ENCODE measurements at regions not wholly inside any gene's neighbourhood (a gene's known extent, or its start where the extent isn't known, plus 50 kb on each side); places are given as distances from the start of the nearest gene placed in this dataset.

DNA sequence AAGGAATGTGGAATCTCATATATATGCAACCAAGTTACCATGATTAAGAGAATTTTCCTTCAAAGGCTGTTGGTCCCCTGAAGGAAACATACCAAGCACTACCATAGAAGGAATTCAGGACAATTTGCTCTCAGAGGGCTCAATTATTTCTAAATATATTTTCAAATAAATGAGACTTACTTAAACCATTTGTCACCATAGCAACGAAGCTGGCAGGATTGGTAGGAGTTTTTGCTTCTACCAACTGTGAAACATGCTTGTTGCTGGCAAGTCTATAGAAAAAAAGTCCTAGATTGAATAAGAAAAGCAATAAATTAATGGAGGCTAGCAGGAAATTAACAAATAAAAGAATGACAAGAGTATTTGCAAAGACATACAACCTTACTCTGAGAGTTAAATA, 156.9 kb upstream of the NPSR1 start:
- H3K36me3 Mint-ChIP-seq (ENCODE audit: low read depth, unreplicated experiment) = no peaks in the 10 kb centered on the region
- no peak overlapping the region for H3K4me3 ChIP-seq (ENCODE audit: insufficient read depth, low read depth, low read length)
- no peak overlapping the region for H3K27ac ChIP-seq (ENCODE audit: low read depth, low read length)
- H3K79me2 ChIP-seq (ENCODE audit: insufficient read depth, low read length) = no peaks in the 10 kb centered on the region
- H3K4me1 ChIP-seq (ENCODE audit: insufficient read depth, low read length) = no peaks in the 10 kb centered on the region
- H3K27me3 ChIP-seq (ENCODE audit: insufficient read depth, low read length) = no peaks in the 10 kb centered on the region
- no peak overlapping the region for H2AFZ ChIP-seq (ENCODE audit: low read depth, low read length)
- peaks cover 1% of the 10 kb centered on the region for H3K27me3 Mint-ChIP-seq (ENCODE audit: low read depth, unreplicated experiment)
- H3K27ac Mint-ChIP-seq (ENCODE audit: unreplicated experiment) = no peak overlapping the region
- H3K4me2 ChIP-seq (ENCODE audit: low read length) = no peak overlapping the region
- H3K4me3 Mint-ChIP-seq (ENCODE audit: unreplicated experiment) = no peak overlapping the region
- TF ChIP-seq, protein P1, sequence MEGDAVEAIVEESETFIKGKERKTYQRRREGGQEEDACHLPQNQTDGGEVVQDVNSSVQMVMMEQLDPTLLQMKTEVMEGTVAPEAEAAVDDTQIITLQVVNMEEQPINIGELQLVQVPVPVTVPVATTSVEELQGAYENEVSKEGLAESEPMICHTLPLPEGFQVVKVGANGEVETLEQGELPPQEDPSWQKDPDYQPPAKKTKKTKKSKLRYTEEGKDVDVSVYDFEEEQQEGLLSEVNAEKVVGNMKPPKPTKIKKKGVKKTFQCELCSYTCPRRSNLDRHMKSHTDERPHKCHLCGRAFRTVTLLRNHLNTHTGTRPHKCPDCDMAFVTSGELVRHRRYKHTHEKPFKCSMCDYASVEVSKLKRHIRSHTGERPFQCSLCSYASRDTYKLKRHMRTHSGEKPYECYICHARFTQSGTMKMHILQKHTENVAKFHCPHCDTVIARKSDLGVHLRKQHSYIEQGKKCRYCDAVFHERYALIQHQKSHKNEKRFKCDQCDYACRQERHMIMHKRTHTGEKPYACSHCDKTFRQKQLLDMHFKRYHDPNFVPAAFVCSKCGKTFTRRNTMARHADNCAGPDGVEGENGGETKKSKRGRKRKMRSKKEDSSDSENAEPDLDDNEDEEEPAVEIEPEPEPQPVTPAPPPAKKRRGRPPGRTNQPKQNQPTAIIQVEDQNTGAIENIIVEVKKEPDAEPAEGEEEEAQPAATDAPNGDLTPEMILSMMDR (IDR thresholded peaks at IDR 0.05; ENCODE audit: insufficient read depth, low read depth, low read length) = no peak
- TF ChIP-seq EZH2 (IDR thresholded peaks at IDR 0.05; ENCODE audit: insufficient read depth, low read length) = no peak
- no peak for FAIRE-seq
- DNase-seq (ENCODE audit: low read depth) = no peak
- peaks cover 5% of the 10 kb centered on the region for H3K9me3 ChIP-seq (ENCODE audit: insufficient read depth, low read depth, low read length)
- no peaks in the 10 kb centered on the region for H3K9me3 Mint-ChIP-seq (ENCODE audit: unreplicated experiment)
- no peaks in the 10 kb centered on the region for H3K4me1 Mint-ChIP-seq (ENCODE audit: low read depth, unreplicated experiment)
- no peak overlapping the region for H3K9ac ChIP-seq (ENCODE audit: low read length)
- no peaks in the 10 kb centered on the region for H4K20me1 ChIP-seq (ENCODE audit: insufficient read depth, low read length)
- H3K36me3 ChIP-seq (ENCODE audit: insufficient read depth, low read length) = no peaks in the 10 kb centered on the region

DNA sequence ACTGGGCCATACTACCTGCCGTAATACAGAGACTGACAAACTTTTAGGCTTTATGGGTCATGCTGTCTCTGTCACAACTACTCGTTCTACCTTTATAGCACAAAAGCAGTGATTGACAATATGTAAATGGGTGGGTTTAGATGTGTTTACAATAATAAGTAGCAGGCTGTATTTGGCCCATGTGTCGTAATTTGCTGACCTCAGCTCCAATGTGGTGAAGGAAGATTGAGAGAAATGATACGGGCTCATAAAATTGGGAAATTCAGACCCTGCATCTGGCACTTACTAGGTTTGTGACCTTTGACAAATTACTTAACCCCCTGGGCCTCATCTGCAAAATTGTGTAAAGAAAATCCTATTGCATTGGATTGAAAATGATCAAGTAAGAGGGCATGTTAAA, 150.8 kb upstream of the NPSR1 start:
- Mint-ChIP-seq H3K9me3 (ENCODE audit: unreplicated experiment) (no peaks in the 10 kb centered on the region), H3K4me3 (ENCODE audit: unreplicated experiment) (no peak overlapping the region), H3K4me1 (ENCODE audit: low read depth, unreplicated experiment) (no peaks in the 10 kb centered on the region), H3K27ac (ENCODE audit: unreplicated experiment) (no peak overlapping the region), H3K27me3 (ENCODE audit: low read depth, unreplicated experiment) (no peaks in the 10 kb centered on the region), H3K36me3 (ENCODE audit: low read depth, unreplicated experiment) (no peaks in the 10 kb centered on the region)
- Histone ChIP-seq H3K9me3 (ENCODE audit: insufficient read depth, low read depth, low read length) (peaks cover 5% of the 10 kb centered on the region), H4K20me1 (ENCODE audit: insufficient read depth, low read length) (no peaks in the 10 kb centered on the region), H3K27me3 (ENCODE audit: insufficient read depth, low read length) (no peaks in the 10 kb centered on the region), H3K4me2 (ENCODE audit: low read length) (no peak overlapping the region), H3K27ac (ENCODE audit: low read depth, low read length) (no peak overlapping the region), H3K9ac (ENCODE audit: low read length) (no peak overlapping the region), H2AFZ (ENCODE audit: low read depth, low read length) (no peak overlapping the region), H3K79me2 (ENCODE audit: insufficient read depth, low read length) (no peaks in the 10 kb centered on the region), H3K36me3 (ENCODE audit: insufficient read depth, low read length) (no peaks in the 10 kb centered on the region), H3K4me3 (ENCODE audit: insufficient read depth, low read depth, low read length) (no peak overlapping the region), H3K4me1 (ENCODE audit: insufficient read depth, low read length) (no peaks in the 10 kb centered on the region)
- DNase-seq (ENCODE audit: low read depth) = no peak
- no peak for FAIRE-seq
- no peak for TF ChIP-seq EZH2 (IDR thresholded peaks at IDR 0.05; ENCODE audit: insufficient read depth, low read length)
- TF ChIP-seq, protein P1 (IDR thresholded peaks at IDR 0.05; ENCODE audit: insufficient read depth, low read depth, low read length) = no peak

DNA sequence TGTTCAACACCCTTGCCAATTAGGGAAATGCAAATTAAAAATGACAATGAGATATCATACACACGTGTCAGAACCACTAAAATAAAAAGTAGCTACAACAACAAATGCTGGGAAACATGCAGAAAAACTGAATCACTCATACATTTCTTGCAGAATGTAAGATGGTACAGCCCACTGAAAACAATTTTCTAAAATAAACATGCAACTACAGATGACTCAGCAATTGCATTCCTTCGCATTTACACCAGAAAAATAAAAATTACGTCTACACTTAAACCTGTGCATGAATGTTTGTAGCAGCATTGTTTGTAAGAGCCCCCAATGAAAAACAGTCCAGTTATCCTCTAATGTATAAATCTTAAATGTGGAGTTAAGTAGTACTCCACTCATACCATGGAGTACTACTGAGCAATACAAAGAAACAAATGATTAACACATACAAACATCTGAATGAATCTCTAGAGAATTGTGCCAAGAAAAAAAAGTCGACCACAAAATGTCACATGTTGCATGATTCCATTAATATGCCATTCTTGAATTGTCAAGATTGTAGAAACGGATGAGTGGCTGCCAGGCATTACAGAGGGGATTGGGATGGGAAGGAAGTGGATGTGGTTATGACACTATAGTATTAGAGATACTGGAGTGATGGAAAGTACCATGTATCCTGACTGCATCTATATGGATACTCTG, 134.6 kb upstream of the NPSR1 start:
- DNase-seq (ENCODE audit: low read depth) = peak; percentile 12
- no peak overlapping the region for H3K27ac ChIP-seq (ENCODE audit: low read depth, low read length)
- H3K36me3 Mint-ChIP-seq (ENCODE audit: low read depth, unreplicated experiment) = no peaks in the 10 kb centered on the region
- no peak overlapping the region for H3K4me3 Mint-ChIP-seq (ENCODE audit: unreplicated experiment)
- H3K4me3 ChIP-seq (ENCODE audit: insufficient read depth, low read depth, low read length) = no peak overlapping the region
- TF ChIP-seq, protein P1 (IDR thresholded peaks at IDR 0.05; ENCODE audit: insufficient read depth, low read depth, low read length) = no peak
- TF ChIP-seq EZH2 (IDR thresholded peaks at IDR 0.05; ENCODE audit: insufficient read depth, low read length) = no peak
- H3K27ac Mint-ChIP-seq (ENCODE audit: unreplicated experiment) = no peak overlapping the region
- FAIRE-seq = no peak
- H3K9me3 ChIP-seq (ENCODE audit: insufficient read depth, low read depth, low read length) = no peaks in the 10 kb centered on the region
- no peak overlapping the region for H2AFZ ChIP-seq (ENCODE audit: low read depth, low read length)
- no peaks in the 10 kb centered on the region for H3K27me3 Mint-ChIP-seq (ENCODE audit: low read depth, unreplicated experiment)
- H3K4me1 Mint-ChIP-seq (ENCODE audit: low read depth, unreplicated experiment) = no peaks in the 10 kb centered on the region
- H3K36me3 ChIP-seq (ENCODE audit: insufficient read depth, low read length) = no peaks in the 10 kb centered on the region
- H3K9me3 Mint-ChIP-seq (ENCODE audit: unreplicated experiment) = peaks cover 10% of the 10 kb centered on the region
- no peaks in the 10 kb centered on the region for H4K20me1 ChIP-seq (ENCODE audit: insufficient read depth, low read length)
- H3K4me1 ChIP-seq (ENCODE audit: insufficient read depth, low read length) = no peaks in the 10 kb centered on the region
- no peaks in the 10 kb centered on the region for H3K27me3 ChIP-seq (ENCODE audit: insufficient read depth, low read length)
- H3K9ac ChIP-seq (ENCODE audit: low read length) = no peak overlapping the region
- H3K79me2 ChIP-seq (ENCODE audit: insufficient read depth, low read length) = no peaks in the 10 kb centered on the region
- no peak overlapping the region for H3K4me2 ChIP-seq (ENCODE audit: low read length)
